NT2/D1 (cell line): ENCODE measurements at regions not wholly inside any gene's neighbourhood (a gene's known extent, or its start where the extent isn't known, plus 50 kb on each side); places are given as distances from the start of the nearest gene placed in this dataset.

Experiments used
- DNase-seq: peaks from one replicate; pipeline ENCODE4 v3.0.0-alpha.2; 2011; ENCODE audit warnings: low read depth, low spot score
- H3K27me3 ChIP-seq: 2 replicates; pipeline ENCODE4 v1.6.0; 2011; ENCODE audit warnings: mild to moderate bottlenecking; ENCODE audit not compliant: insufficient read length, insufficient read depth
- H3K36me3 ChIP-seq: 2 replicates; pipeline ENCODE4 v1.6.1; 2011; ENCODE audit warnings: mild to moderate bottlenecking, low read length, mixed read lengths; ENCODE audit not compliant: insufficient read depth, insufficient read length
- H3K4me1 ChIP-seq: 2 replicates; pipeline ENCODE4 v1.5.1; 2011; ENCODE audit not compliant: insufficient read depth, insufficient read length
- H3K4me3 ChIP-seq: 2 replicates; pipeline ENCODE4 v1.5.1; 2011; ENCODE audit warnings: low read depth; ENCODE audit not compliant: insufficient read length
- H3K9ac ChIP-seq: 2 replicates; pipeline ENCODE4 v1.6.0; 2011; ENCODE audit warnings: low read depth; ENCODE audit not compliant: insufficient read length
- H3K9me3 ChIP-seq: 2 replicates; pipeline ENCODE4 v1.5.1; 2011; ENCODE audit warnings: mild to moderate bottlenecking, low read length; ENCODE audit not compliant: insufficient read depth
- SUZ12 ChIP-seq: IDR thresholded peaks from 2 replicates; pipeline ENCODE4 v1.6.1; 2011; ENCODE audit not compliant: insufficient read length, insufficient read depth; ENCODE audit errors: extremely low read depth
- YY1 ChIP-seq: IDR thresholded peaks from 2 replicates; pipeline ENCODE4 v1.6.1; 2011; ENCODE audit not compliant: insufficient read length, insufficient read depth
- ZNF274 ChIP-seq: IDR thresholded peaks from 2 replicates; pipeline ENCODE4 v1.6.1; 2011; ENCODE audit warnings: mild to moderate bottlenecking, low read depth, low read length

DNA sequence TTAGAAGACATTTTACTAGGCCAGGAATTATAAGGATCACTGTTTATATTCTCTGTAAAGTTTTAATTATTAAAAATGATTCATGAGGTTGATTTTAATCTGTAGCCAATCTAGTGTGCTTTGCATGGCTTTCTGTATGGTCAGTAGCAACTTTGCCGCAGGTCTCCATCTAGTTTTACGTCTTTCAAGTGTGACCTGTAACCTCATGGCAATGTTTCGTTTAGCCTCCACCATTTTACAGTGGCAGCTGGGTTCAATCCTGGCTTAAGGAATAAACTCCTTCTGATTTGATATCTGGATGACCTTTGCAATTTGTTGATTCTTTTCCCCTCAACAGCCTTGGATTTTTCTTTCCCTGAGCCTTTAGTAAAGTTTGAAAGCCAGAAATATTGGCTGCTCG is 434.5 kb upstream of the CDH9 start:
- H3K4me3 ChIP-seq: peak overlapping the region; percentile 56
- H3K9me3 ChIP-seq: peaks cover 36% of the 10 kb centered on the region
- TF ChIP-seq ZNF274 (no peak), YY1 (no peak), SUZ12 (no peak)
- H3K9ac ChIP-seq: peak overlapping the region; percentile 72
- H3K27me3 ChIP-seq: no peaks in the 10 kb centered on the region
- no peak for DNase-seq
- peaks cover 26% of the 10 kb centered on the region for H3K36me3 ChIP-seq
- H3K4me1 ChIP-seq: no peaks in the 10 kb centered on the region

DNA sequence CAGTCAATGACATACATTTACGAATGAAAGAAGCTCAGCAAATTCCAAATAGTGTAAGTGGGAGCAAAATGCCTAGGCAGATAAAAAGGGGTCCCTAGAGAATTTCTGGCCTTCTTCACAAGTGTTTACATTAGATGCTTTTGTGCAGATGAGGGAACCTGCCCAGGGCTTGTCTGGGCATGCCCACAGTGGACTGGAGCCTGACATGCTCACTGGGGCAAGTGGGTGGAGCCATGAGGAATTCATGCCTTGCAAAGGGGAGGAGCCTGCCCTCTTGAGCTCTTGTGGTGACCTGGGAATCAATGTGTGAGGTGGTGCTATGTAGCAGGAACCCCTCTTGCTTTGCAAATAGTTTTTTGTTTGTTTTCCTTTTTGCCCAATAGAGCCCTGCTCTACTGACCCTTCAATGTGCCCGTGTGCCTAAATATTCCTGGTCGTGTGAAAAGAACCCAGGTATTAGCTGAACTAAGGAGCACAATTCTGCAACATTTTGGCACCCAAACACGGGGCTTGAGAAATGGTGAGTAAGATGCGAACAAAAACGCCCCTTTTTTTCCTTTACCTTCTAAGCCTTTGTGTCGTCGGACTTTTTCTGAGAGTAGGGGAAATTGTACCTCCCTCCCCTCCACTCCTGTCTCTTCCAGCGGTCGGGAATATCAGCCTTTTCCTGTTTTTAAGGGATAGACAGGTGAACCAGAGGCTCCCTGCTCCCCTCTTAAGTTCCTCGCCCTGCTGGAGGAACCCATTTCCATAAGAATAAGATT is 433.8 kb upstream of the CDH9 start:
- Histone ChIP-seq H3K4me3 (peak overlapping the region; percentile 56), H3K9ac (peak overlapping the region; percentile 64), H3K4me1 (no peaks in the 10 kb centered on the region), H3K27me3 (no peaks in the 10 kb centered on the region), H3K9me3 (peaks cover 32% of the 10 kb centered on the region), H3K36me3 (peaks cover 19% of the 10 kb centered on the region)
- DNase-seq: peak; percentile 67
- TF ChIP-seq YY1 (no peak), SUZ12 (no peak), ZNF274 (no peak)

GRCh38 chr5:27466959-27467358 is 428.6 kb upstream of the CDH9 start:
- Histone ChIP-seq H3K27me3 (no peaks in the 10 kb centered on the region), H3K9ac (no peak overlapping the region), H3K4me3 (no peak overlapping the region), H3K9me3 (no peaks in the 10 kb centered on the region; the same call in 1 of the 2 replicates), H3K4me1 (no peaks in the 10 kb centered on the region), H3K36me3 (no peaks in the 10 kb centered on the region)
- DNase-seq: no peak
- TF ChIP-seq ZNF274: no peak
- TF ChIP-seq SUZ12: no peak
- TF ChIP-seq YY1: no peak

GRCh38 chr5:27465140-27465539 is 426.8 kb upstream of the CDH9 start:
- Histone ChIP-seq H3K4me1 (no peaks in the 10 kb centered on the region), H3K9ac (no peak overlapping the region), H3K27me3 (no peaks in the 10 kb centered on the region), H3K9me3 (no peaks in the 10 kb centered on the region; the same call in 1 of the 2 replicates), H3K4me3 (no peak overlapping the region), H3K36me3 (no peaks in the 10 kb centered on the region)
- TF ChIP-seq YY1: no peak
- no peak for TF ChIP-seq SUZ12
- TF ChIP-seq ZNF274: no peak
- DNase-seq: no peak

- TF ChIP-seq ZNF274: no peak
- no peak for TF ChIP-seq SUZ12
- TF ChIP-seq YY1: no peak
- DNase-seq: no peak
- no peak overlapping the region for H3K9ac ChIP-seq
These were observed 425.2 kb upstream of the CDH9 start for GRCh38 chr5:27463446-27464149.

DNA sequence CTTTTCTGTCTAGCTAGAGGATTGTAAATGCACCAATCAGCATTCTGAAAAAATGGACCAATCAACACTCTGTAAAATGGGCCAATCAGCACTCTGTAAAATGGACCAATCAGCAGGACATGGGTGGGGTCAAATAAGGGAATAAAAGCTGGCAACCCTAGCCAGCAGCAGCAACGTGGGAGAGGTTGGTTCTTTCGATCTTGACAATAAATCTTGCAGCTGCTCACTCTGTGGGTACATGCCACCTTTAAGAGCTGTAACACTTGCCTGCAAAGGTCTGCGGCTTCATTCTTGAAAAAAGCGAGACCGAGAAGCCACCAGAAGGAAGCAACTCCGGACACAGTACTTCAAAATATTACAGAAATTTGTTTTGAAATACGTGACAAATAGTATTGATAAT is 424.6 kb upstream of the CDH9 start:
- TF ChIP-seq ZNF274: no peak
- no peak for TF ChIP-seq YY1
- no peak for TF ChIP-seq SUZ12
- H3K36me3 ChIP-seq: no peaks in the 10 kb centered on the region
- no peak for DNase-seq
- H3K4me3 ChIP-seq: no peak overlapping the region
- no peaks in the 10 kb centered on the region for H3K4me1 ChIP-seq
- H3K27me3 ChIP-seq: no peaks in the 10 kb centered on the region
- no peaks in the 10 kb centered on the region; the same call in 1 of the 2 replicates for H3K9me3 ChIP-seq
- H3K9ac ChIP-seq: no peak overlapping the region

More at GRCh38 chr5:27463446-27464149, 425.2 kb upstream of the CDH9 start:
- H3K4me3 ChIP-seq: no peak overlapping the region
- H3K27me3 ChIP-seq: no peaks in the 10 kb centered on the region
- no peaks in the 10 kb centered on the region; the same call in 1 of the 2 replicates for H3K9me3 ChIP-seq
- H3K36me3 ChIP-seq: no peaks in the 10 kb centered on the region
- no peaks in the 10 kb centered on the region for H3K4me1 ChIP-seq

DNA sequence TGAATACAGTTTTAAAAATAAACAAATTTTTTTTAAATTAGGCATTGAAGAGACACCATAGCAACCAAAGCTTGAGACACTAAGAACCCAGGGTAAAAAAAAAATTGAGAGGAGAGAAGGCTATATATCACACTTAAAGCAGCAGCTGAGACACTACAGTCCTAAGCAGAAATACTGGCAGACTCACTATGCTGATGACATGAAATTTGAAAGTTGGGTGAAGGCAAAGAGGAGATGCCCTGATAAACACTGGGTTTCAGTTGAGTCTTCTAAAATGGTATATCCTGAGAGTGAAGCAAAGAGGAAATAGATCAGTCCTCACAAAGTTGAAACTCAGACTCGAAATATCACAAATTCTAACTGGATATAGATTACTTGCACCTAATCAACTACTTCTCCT is 419.9 kb upstream of the CDH9 start:
- Histone ChIP-seq H3K27me3 (no peaks in the 10 kb centered on the region), H3K36me3 (no peaks in the 10 kb centered on the region), H3K4me3 (no peak overlapping the region), H3K4me1 (no peaks in the 10 kb centered on the region), H3K9ac (no peak overlapping the region), H3K9me3 (no peaks in the 10 kb centered on the region; the same call in 1 of the 2 replicates)
- DNase-seq: no peak
- TF ChIP-seq SUZ12 (no peak), YY1 (no peak), ZNF274 (no peak)
